ENCODE measurements at regions not wholly inside any gene's neighbourhood (a gene's known extent, or its start where the extent isn't known, plus 50 kb on each side); places are given as distances from the start of the nearest gene placed in this dataset.
"Not testable (repeated sequence)": the region's sequence is repeated elsewhere in the genome, so short reads cannot be mapped to it uniquely, and the experiment has no call there.

GRCh38 chr7:66413379-66414114 is 208.4 kb downstream of the TPST1 start:
- FAIRE-seq = no peak

- FAIRE-seq = no peak
Measured at GRCh38 chr7:66415659-66416265, 210.6 kb downstream of the TPST1 start.

- FAIRE-seq = no peak
Measured at GRCh38 chr7:66418537-66418936, 210.1 kb upstream of the KCTD7 start.

- no peak for FAIRE-seq
Measured at GRCh38 chr7:66419210-66419609, 209.5 kb upstream of the KCTD7 start.

- no peak for FAIRE-seq
Measured at GRCh38 chr7:66421830-66422475, 206.7 kb upstream of the KCTD7 start.

GRCh38 chr7:66423729-66424128 is 205.0 kb upstream of the KCTD7 start:
- no peak for FAIRE-seq

- no peak for FAIRE-seq
Measured at GRCh38 chr7:66426332-66426731, 202.3 kb upstream of the KCTD7 start.

- FAIRE-seq = no peak
Measured at GRCh38 chr7:66426996-66427395, 201.7 kb upstream of the KCTD7 start.

GRCh38 chr7:66427956-66428355 is 200.7 kb upstream of the KCTD7 start:
- no peak for FAIRE-seq

- no peak for FAIRE-seq
Measured at GRCh38 chr7:66429498-66430163, 199.1 kb upstream of the KCTD7 start.

GRCh38 chr7:66430164-66430545 is 198.5 kb upstream of the KCTD7 start:
- FAIRE-seq = no peak

- FAIRE-seq = not testable (repeated sequence)
Measured at GRCh38 chr7:66438703-66439405, 189.8 kb upstream of the KCTD7 start.

GRCh38 chr7:66442385-66442784 is 186.3 kb upstream of the KCTD7 start:
- FAIRE-seq = no peak

GRCh38 chr7:66443946-66444345 is 184.7 kb upstream of the KCTD7 start:
- no peak for FAIRE-seq

- FAIRE-seq = not testable (repeated sequence)
Measured at GRCh38 chr7:66447007-66447406, 181.7 kb upstream of the KCTD7 start.

GRCh38 chr7:66450814-66451213 is 177.9 kb upstream of the KCTD7 start:
- FAIRE-seq = not testable (repeated sequence)

GRCh38 chr7:66451713-66452112 is 177.0 kb upstream of the KCTD7 start:
- FAIRE-seq = not testable (repeated sequence)

- FAIRE-seq = no peak
Measured at GRCh38 chr7:66452165-66452564, 176.5 kb upstream of the KCTD7 start.

- no peak for FAIRE-seq
Measured at GRCh38 chr7:66453340-66453739, 175.3 kb upstream of the KCTD7 start.

- no peak for FAIRE-seq
Measured at GRCh38 chr7:66454600-66455225, 174.0 kb upstream of the KCTD7 start.

- FAIRE-seq = not testable (repeated sequence)
Measured at GRCh38 chr7:66455432-66455831, 173.2 kb upstream of the KCTD7 start.

GRCh38 chr7:66456431-66456830 is 172.2 kb upstream of the KCTD7 start:
- not testable (repeated sequence) for FAIRE-seq
